PC-9 (cell line): ENCODE measurements at regions not wholly inside any gene's neighbourhood (a gene's known extent, or its start where the extent isn't known, plus 50 kb on each side); places are given as distances from the start of the nearest gene placed in this dataset.

Source experiments
- BruUV-seq: library from RNA; stranded (reverse); fragments of 400-500 nt; replicated peaks from 2 replicates; lab custom pipeline; 2021; lab: Mats Ljungman, UMichigan
- CTCF ChIA-PET: fragments of 300-600 bp; sonication (Branson Sonifier 250); formaldehyde crosslinking; loops from one replicate; lab custom pipeline; 2022; ENCODE audit warnings: antibody characterized with exemption; lab: Charles Lee
- POLR2A ChIA-PET: fragments of 300-600 bp; sonication (Branson Sonifier 250); formaldehyde crosslinking; loops from one replicate; lab custom pipeline; 2022; ENCODE audit warnings: antibody characterized with exemption; ENCODE audit not compliant: unreplicated experiment; lab: Charles Lee
- DNase-seq, 2 experiments: peaks; one replicate each; pipeline versions ENCODE4 v3.0.0 to v3.0.0-alpha.2; 2015 to 2022; ENCODE audit warnings: mixed read lengths in 1 of 2
- H2AFZ ChIP-seq: fragments of 200-600 bp; sonication (generic); 2 replicates; pipeline ENCODE4 v1.8.1; 2017; ENCODE audit warnings: antibody characterized with exemption
- H3F3A ChIP-seq: fragments of 200-600 bp; sonication (generic); 2 replicates; pipeline ENCODE4 v1.8.1; 2017; ENCODE audit warnings: antibody characterized with exemption, mild to moderate bottlenecking, low read depth; ENCODE audit not compliant: insufficient read depth
- H3K27ac ChIP-seq: fragments of 200-600 bp; sonication (generic); 2 replicates; pipeline ENCODE4 v1.6.1; 2016; ENCODE audit warnings: mixed run types
- H3K27me3 ChIP-seq: fragments of 200-600 bp; sonication (generic); 2 replicates; pipeline ENCODE4 v1.6.1; 2016; ENCODE audit warnings: low read depth, mixed run types; ENCODE audit not compliant: insufficient read depth
- H3K36me3 ChIP-seq: fragments of 200-600 bp; sonication (generic); 2 replicates; pipeline ENCODE4 v1.6.1; 2016; ENCODE audit warnings: low read depth, mixed run types
- H3K4me1 ChIP-seq: fragments of 200-600 bp; sonication (generic); replicated peaks from 2 replicates; pipeline ENCODE4 v1.6.1; 2016; ENCODE audit warnings: mixed run types; ENCODE audit not compliant: insufficient read depth
- H3K4me2 ChIP-seq: fragments of 200-600 bp; sonication (generic); 2 replicates; pipeline ENCODE4 v1.6.1; 2017; ENCODE audit warnings: mixed run types
- H3K4me3 ChIP-seq: fragments of 200-600 bp; sonication (generic); 2 replicates; pipeline ENCODE4 v1.6.1; 2016; ENCODE audit warnings: mixed run types
- H3K79me2 ChIP-seq: fragments of 200-600 bp; sonication (generic); 2 replicates; pipeline ENCODE4 v1.6.1; 2017; ENCODE audit warnings: low read depth, mixed run types
- H3K9me2 ChIP-seq: fragments of 200-600 bp; sonication (generic); 2 replicates; pipeline ENCODE4 v1.8.1; 2017; ENCODE audit warnings: mild to moderate bottlenecking; ENCODE audit not compliant: insufficient read depth
- H3K9me3 ChIP-seq: fragments of 200-600 bp; sonication (generic); 2 replicates; pipeline ENCODE4 v1.8.1; 2016; ENCODE audit warnings: low read depth; ENCODE audit not compliant: insufficient read depth
- H4K20me1 ChIP-seq: fragments of 200-600 bp; sonication (generic); 2 replicates; pipeline ENCODE4 v1.8.1; 2017; ENCODE audit not compliant: insufficient read depth
- EZH2 ChIP-seq: fragments of 200-600 bp; sonication (generic); IDR thresholded peaks from 2 replicates; pipeline ENCODE4 v1.8.0; 2017; ENCODE audit warnings: antibody characterized with exemption, low read depth
- intact Hi-C: fragments of 100-400 bp; cut with micrococcal nuclease; formaldehyde crosslinking; loops from one replicate; pipeline ENCODE4 v1.10.0; 2022; ENCODE audit not compliant: unreplicated experiment
- TF ChIP-seq, protein P1 (sequence below): fragments of 200-600 bp; sonication (generic); conservative IDR thresholded peaks from 2 replicates; pipeline ENCODE4 v1.6.1; 2017; ENCODE audit warnings: mixed run types, antibody characterized with exemption, mild to moderate bottlenecking, moderate library complexity

GRCh38 chr2:186299610-186300009 lies 186.4 kb upstream of the ZC3H15 start:
- Histone ChIP-seq H4K20me1 (no peaks in the 10 kb centered on the region), H3K4me1 (no peaks in the 10 kb centered on the region), H3F3A (no peaks in the 10 kb centered on the region), H2AFZ (no peak overlapping the region), H3K9me3 (no peaks in the 10 kb centered on the region), H3K36me3 (no peaks in the 10 kb centered on the region), H3K4me2 (no peak overlapping the region), H3K27ac (no peak overlapping the region), H3K27me3 (no peaks in the 10 kb centered on the region), H3K79me2 (no peaks in the 10 kb centered on the region), H3K9me2 (no peaks in the 10 kb centered on the region), H3K4me3 (no peak overlapping the region)
- no peak for DNase-seq
- BruUV-seq = no TSS peak
- intact Hi-C loops = no loop called here
- ChIA-PET POLR2A (no interaction called here), CTCF (no interaction called here)
- TF ChIP-seq, protein P1, sequence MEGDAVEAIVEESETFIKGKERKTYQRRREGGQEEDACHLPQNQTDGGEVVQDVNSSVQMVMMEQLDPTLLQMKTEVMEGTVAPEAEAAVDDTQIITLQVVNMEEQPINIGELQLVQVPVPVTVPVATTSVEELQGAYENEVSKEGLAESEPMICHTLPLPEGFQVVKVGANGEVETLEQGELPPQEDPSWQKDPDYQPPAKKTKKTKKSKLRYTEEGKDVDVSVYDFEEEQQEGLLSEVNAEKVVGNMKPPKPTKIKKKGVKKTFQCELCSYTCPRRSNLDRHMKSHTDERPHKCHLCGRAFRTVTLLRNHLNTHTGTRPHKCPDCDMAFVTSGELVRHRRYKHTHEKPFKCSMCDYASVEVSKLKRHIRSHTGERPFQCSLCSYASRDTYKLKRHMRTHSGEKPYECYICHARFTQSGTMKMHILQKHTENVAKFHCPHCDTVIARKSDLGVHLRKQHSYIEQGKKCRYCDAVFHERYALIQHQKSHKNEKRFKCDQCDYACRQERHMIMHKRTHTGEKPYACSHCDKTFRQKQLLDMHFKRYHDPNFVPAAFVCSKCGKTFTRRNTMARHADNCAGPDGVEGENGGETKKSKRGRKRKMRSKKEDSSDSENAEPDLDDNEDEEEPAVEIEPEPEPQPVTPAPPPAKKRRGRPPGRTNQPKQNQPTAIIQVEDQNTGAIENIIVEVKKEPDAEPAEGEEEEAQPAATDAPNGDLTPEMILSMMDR = no peak
- no peak for TF ChIP-seq EZH2

GRCh38 chr2:186302263-186302662 lies 183.8 kb upstream of the ZC3H15 start:
- H3K27ac ChIP-seq = no peak overlapping the region
- DNase-seq = no peak
- TF ChIP-seq, protein P1 = no peak
- TF ChIP-seq EZH2 = no peak
- H3F3A ChIP-seq = no peaks in the 10 kb centered on the region
- H3K27me3 ChIP-seq = no peaks in the 10 kb centered on the region
- no peaks in the 10 kb centered on the region for H3K79me2 ChIP-seq
- CTCF ChIA-PET = no interaction called here
- POLR2A ChIA-PET = no interaction called here
- H3K4me1 ChIP-seq = no peaks in the 10 kb centered on the region
- H4K20me1 ChIP-seq = no peaks in the 10 kb centered on the region
- H3K36me3 ChIP-seq = no peaks in the 10 kb centered on the region
- BruUV-seq = no TSS peak
- intact Hi-C loops = no loop called here
- H3K4me3 ChIP-seq = no peak overlapping the region
- no peak overlapping the region for H3K4me2 ChIP-seq
- H3K9me3 ChIP-seq = no peaks in the 10 kb centered on the region
- no peak overlapping the region for H2AFZ ChIP-seq
- no peaks in the 10 kb centered on the region for H3K9me2 ChIP-seq

- H3K4me2 ChIP-seq = no peak overlapping the region
These were observed 183.0 kb upstream of the ZC3H15 start for GRCh38 chr2:186303091-186303490.

More at GRCh38 chr2:186303091-186303490, 183.0 kb upstream of the ZC3H15 start:
- Histone ChIP-seq H4K20me1 (no peaks in the 10 kb centered on the region), H2AFZ (no peak overlapping the region), H3K9me3 (no peaks in the 10 kb centered on the region), H3K27me3 (no peaks in the 10 kb centered on the region), H3F3A (no peaks in the 10 kb centered on the region), H3K4me3 (no peak overlapping the region), H3K79me2 (no peaks in the 10 kb centered on the region), H3K4me1 (peaks cover 7% of the 10 kb centered on the region), H3K27ac (no peak overlapping the region), H3K36me3 (no peaks in the 10 kb centered on the region), H3K9me2 (no peaks in the 10 kb centered on the region)
- CTCF ChIA-PET = no interaction called here
- no peak for DNase-seq
- POLR2A ChIA-PET = no interaction called here
- no TSS peak for BruUV-seq
- TF ChIP-seq EZH2 = no peak
- TF ChIP-seq, protein P1 = no peak
- intact Hi-C loops = no loop called here
